MM.1S (cell line): ENCODE measurements at regions not wholly inside any gene's neighbourhood (a gene's known extent, or its start where the extent isn't known, plus 50 kb on each side); places are given as distances from the start of the nearest gene placed in this dataset.

ENCODE experiments used
- EZH2 ChIP-seq: fragments of 300-600 bp; sonication (generic); optimal IDR thresholded peaks from 2 replicates; pipeline ENCODE3; 2017; ENCODE audit warnings: low read depth, mild to moderate bottlenecking, antibody characterized with exemption, low read length, mixed read lengths
- EZH2phosphoT487 ChIP-seq: fragments of 300-600 bp; sonication (generic); IDR thresholded peaks from 2 replicates; pipeline ENCODE4 v1.6.1; 2018; ENCODE audit warnings: antibody characterized with exemption, low read length
- TF ChIP-seq, protein P1 (sequence below): fragments of 300-600 bp; sonication (generic); IDR thresholded peaks from 2 replicates; pipeline ENCODE4 v1.5.1; 2016; ENCODE audit warnings: antibody characterized with exemption, low read length, mixed read lengths

DNA sequence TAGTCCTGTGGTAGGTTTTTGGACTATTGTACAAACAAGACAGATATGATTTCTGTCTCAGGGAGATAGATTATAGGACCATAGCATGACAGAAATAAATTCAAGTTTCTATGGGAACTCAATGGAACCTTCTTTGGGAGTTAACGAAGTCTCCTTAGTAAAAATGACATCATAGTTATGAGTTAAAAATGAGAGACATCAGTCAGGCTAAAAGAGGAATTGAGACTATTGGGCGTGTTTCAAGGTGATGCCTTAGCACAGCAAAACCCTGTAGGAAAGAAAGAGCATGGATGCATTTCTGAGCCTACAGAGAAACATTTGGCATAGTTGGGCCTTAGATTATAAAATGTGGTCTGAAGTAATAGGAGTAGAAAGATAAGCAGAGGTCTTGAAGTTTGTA, 1909.1 kb upstream of the PCDH7 start:
- TF ChIP-seq, protein P1, sequence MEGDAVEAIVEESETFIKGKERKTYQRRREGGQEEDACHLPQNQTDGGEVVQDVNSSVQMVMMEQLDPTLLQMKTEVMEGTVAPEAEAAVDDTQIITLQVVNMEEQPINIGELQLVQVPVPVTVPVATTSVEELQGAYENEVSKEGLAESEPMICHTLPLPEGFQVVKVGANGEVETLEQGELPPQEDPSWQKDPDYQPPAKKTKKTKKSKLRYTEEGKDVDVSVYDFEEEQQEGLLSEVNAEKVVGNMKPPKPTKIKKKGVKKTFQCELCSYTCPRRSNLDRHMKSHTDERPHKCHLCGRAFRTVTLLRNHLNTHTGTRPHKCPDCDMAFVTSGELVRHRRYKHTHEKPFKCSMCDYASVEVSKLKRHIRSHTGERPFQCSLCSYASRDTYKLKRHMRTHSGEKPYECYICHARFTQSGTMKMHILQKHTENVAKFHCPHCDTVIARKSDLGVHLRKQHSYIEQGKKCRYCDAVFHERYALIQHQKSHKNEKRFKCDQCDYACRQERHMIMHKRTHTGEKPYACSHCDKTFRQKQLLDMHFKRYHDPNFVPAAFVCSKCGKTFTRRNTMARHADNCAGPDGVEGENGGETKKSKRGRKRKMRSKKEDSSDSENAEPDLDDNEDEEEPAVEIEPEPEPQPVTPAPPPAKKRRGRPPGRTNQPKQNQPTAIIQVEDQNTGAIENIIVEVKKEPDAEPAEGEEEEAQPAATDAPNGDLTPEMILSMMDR, result no peak
- TF ChIP-seq EZH2phosphoT487 (no peak), EZH2 (no peak)
